Naive B cell (primary cell): ENCODE measurements at regions not wholly inside any gene's neighbourhood (a gene's known extent, or its start where the extent isn't known, plus 50 kb on each side); places are given as distances from the start of the nearest gene placed in this dataset.

Experiments
- ATAC-seq, 2 donors: fragments of 150-1000 bp; cut with Tn5 transposase; 2 replicates each; pipeline ENCODE4 v1.10.0; 2021; ENCODE audit warnings: low read depth in 2 of 2, mild to moderate bottlenecking in 2 of 2, moderate library complexity in 2 of 2
- DNase-seq: peaks from one replicate; pipeline ENCODE4 v3.0.0; 2022
- H3K27ac Mint-ChIP-seq, 6 donors: one replicate each; pipeline ENCODE4 v1.8.0; 2020 to 2022; ENCODE audit warnings: mild to moderate bottlenecking in 6 of 6, mixed read lengths in 6 of 6, moderate library complexity in 5 of 6, inconsistent platforms in 2 of 6
- H3K27me3 Mint-ChIP-seq, 3 donors: one replicate each; pipeline ENCODE4 v1.8.0; 2021 to 2022; ENCODE audit warnings: mixed read lengths in 3 of 3, mild to moderate bottlenecking in 1 of 3
- H3K36me3 Mint-ChIP-seq, 2 donors: one replicate each; pipeline ENCODE4 v1.8.0; 2020 to 2022; ENCODE audit warnings: mixed read lengths in 2 of 2, inconsistent platforms in 1 of 2, mild to moderate bottlenecking in 1 of 2
- H3K4me1 Mint-ChIP-seq, 3 donors: one replicate each; pipeline ENCODE4 v1.8.0; 2020 to 2022; ENCODE audit warnings: mixed read lengths in 3 of 3, inconsistent platforms in 1 of 3, mild to moderate bottlenecking in 1 of 3, moderate library complexity in 1 of 3
- H3K4me3 Mint-ChIP-seq, 8 donors: one replicate each; pipeline ENCODE4 v1.8.0; 2020 to 2022; ENCODE audit warnings: mild to moderate bottlenecking in 8 of 8, mixed read lengths in 8 of 8, moderate library complexity in 8 of 8, inconsistent platforms in 2 of 8
- H3K9me3 Mint-ChIP-seq, 7 donors: one replicate each; pipeline ENCODE4 v1.8.0; 2020 to 2022; ENCODE audit warnings: mixed read lengths in 7 of 7, mild to moderate bottlenecking in 5 of 7, inconsistent platforms in 2 of 7, moderate library complexity in 1 of 7

DNA sequence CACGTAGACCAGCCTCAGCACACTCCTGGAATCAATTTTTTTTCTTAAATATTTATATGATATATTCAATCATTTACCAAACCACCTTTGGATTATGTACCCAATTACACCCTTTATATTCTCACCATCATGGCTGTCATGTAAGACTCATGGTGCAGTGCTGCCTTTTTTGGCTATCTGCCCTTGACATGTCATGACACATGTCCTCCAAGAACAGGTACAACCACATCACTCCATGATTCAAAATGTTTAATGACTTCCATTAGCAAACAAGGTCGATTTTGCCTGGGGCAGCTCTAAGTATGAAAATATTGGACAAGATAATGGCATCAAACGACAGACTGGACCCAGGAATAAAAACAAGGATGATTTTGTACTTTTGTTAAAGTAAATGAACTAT lies 861.1 kb upstream of the ADAMTS5 start:
- H3K4me3 Mint-ChIP-seq, result no peak overlapping the region
- H3K27ac Mint-ChIP-seq, result no peak overlapping the region
- ATAC-seq, result no peak
- no peak for DNase-seq
- no peaks in the 10 kb centered on the region for H3K4me1 Mint-ChIP-seq
- no peaks in the 10 kb centered on the region for H3K27me3 Mint-ChIP-seq
- peaks cover 5 to 17% (median 11%) of the 10 kb centered on the region in 7 donors for H3K9me3 Mint-ChIP-seq
- peaks cover 0 to 6% of the 10 kb centered on the region in 2 donors for H3K36me3 Mint-ChIP-seq

DNA sequence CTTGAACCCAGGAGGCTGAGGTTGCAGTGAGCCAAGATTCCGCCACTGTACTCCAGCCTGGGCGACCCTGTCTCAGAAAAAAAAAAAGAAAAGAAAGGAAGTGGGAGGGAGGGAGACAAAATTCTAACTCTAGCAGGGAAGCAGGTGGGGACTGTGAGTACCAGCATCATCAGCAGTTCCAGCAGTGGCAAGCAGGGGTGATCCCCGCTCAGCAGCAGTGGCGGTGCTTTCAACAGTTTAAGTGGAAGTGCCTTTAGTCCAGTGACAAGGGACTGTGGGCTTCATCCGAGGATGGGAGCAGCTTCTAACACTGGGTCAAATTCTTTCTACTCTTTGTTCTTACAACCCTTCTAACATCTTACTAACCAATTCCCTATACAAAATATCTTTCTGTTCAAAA lies 858.1 kb upstream of the ADAMTS5 start:
- DNase-seq, result no peak
- no peak overlapping the region for H3K4me3 Mint-ChIP-seq
- no peaks in the 10 kb centered on the region for H3K27me3 Mint-ChIP-seq
- ATAC-seq, result no peak
- H3K4me1 Mint-ChIP-seq, result no peaks in the 10 kb centered on the region
- peaks cover 0 to 6% of the 10 kb centered on the region in 2 donors for H3K36me3 Mint-ChIP-seq
- H3K27ac Mint-ChIP-seq, result no peak overlapping the region
- H3K9me3 Mint-ChIP-seq, result peaks cover 3 to 17% (median 11%) of the 10 kb centered on the region in 7 donors

DNA sequence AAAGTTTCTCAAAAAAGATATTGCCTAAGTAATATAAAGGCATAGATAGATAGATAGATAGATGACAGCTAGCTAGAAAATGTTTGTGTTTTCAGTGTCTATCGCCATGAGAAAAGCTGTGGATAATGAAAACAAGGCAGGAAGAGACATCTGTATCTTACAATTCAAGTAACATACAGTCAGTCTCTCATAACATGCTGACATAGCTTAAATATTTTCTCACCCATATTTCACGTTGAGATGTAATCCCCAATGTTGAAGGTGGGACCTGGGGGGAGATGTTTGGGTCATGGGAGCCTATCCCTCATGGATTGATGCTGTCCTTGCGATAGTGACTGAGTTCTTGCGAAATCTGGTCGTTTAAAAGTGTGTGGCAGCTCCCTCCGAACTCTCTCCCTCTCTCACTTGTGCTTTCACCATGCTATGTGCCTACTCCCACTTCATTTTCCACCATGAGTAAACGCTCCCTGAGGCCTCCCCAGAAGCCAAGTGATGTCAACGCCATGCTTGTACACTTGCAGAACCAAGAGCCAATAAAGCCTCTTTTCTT lies 856.8 kb upstream of the ADAMTS5 start:
- no peaks in the 10 kb centered on the region for H3K27me3 Mint-ChIP-seq
- peaks cover 0 to 17% (median 6%) of the 10 kb centered on the region in 7 donors for H3K9me3 Mint-ChIP-seq
- DNase-seq, result no peak
- no peaks in the 10 kb centered on the region for H3K36me3 Mint-ChIP-seq
- H3K4me3 Mint-ChIP-seq, result peak overlapping the region in 1 of 8 donors; percentile 29
- no peak overlapping the region for H3K27ac Mint-ChIP-seq
- H3K4me1 Mint-ChIP-seq, result no peaks in the 10 kb centered on the region
- ATAC-seq, result no peak

DNA sequence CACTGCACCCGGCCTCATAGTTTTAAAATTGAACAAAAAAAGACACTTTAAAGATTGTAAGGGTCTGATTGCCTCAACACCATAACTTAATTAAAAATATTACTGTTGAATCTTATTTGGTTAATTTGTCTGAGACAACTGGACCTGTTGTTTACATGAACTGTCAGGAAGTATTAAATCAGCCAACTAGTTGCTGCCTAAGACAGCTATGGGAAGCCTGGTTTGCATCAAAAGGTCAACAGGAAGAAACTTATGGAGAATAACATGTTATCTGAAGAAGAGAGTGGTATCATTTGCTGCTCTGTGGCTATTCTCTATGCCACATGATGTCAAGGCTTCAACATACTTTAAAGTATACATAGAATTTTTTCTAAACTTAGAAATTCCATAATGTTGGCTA lies 853.5 kb upstream of the ADAMTS5 start:
- DNase-seq, result no peak
- peaks cover 0 to 5% (median 0%) of the 10 kb centered on the region in 7 donors for H3K9me3 Mint-ChIP-seq
- no peak for ATAC-seq
- H3K27ac Mint-ChIP-seq, result no peak overlapping the region
- H3K36me3 Mint-ChIP-seq, result no peaks in the 10 kb centered on the region
- H3K4me1 Mint-ChIP-seq, result no peaks in the 10 kb centered on the region
- no peaks in the 10 kb centered on the region for H3K27me3 Mint-ChIP-seq
- no peak overlapping the region for H3K4me3 Mint-ChIP-seq

DNA sequence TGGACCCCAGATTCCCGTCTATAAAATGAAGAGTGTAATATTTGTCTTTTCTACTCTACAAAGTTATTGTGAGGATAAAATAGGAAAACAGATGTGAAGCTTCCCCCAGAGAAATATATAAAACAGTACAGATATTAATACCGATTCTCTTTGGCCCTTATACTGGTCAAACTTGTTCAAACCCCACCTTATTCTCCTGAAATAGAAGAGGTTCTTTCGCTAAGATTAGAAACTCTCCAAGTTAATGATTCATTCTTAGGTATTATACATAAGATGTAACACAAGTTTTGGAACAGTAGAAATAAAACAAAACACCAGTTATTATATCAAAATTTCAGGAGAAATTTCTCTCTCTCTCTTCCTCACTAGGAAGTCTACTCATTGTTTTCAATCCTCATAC lies 852.4 kb upstream of the ADAMTS5 start:
- H3K27me3 Mint-ChIP-seq, result no peaks in the 10 kb centered on the region
- ATAC-seq (no peak), DNase-seq (no peak)
- H3K4me3 Mint-ChIP-seq, result no peak overlapping the region
- H3K27ac Mint-ChIP-seq, result no peak overlapping the region
- H3K4me1 Mint-ChIP-seq, result no peaks in the 10 kb centered on the region
- H3K9me3 Mint-ChIP-seq, result peaks cover 0 to 5% (median 0%) of the 10 kb centered on the region in 7 donors
- no peaks in the 10 kb centered on the region for H3K36me3 Mint-ChIP-seq

DNA sequence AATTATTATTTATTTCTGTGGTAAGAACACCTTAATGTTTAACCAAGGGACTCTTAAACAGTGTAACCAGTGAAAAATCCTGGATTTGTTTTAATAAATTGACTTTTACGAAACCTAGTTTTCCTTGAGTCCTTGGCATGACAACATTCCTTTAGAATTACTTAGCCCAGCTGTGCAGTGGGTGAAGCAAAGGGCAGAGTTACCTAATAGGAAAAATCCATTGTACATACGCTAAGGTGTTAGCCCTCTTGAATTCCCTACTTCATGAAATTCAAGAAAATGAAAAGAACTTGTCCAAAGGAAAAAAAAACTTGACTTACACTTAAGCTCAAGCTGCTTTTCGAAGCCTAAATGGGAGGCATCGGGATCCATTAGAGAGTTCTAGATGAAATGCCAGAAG lies 852.0 kb upstream of the ADAMTS5 start:
- Mint-ChIP-seq H3K36me3 (no peaks in the 10 kb centered on the region), H3K9me3 (peaks cover 0 to 5% (median 0%) of the 10 kb centered on the region in 7 donors), H3K4me1 (no peaks in the 10 kb centered on the region)

DNA sequence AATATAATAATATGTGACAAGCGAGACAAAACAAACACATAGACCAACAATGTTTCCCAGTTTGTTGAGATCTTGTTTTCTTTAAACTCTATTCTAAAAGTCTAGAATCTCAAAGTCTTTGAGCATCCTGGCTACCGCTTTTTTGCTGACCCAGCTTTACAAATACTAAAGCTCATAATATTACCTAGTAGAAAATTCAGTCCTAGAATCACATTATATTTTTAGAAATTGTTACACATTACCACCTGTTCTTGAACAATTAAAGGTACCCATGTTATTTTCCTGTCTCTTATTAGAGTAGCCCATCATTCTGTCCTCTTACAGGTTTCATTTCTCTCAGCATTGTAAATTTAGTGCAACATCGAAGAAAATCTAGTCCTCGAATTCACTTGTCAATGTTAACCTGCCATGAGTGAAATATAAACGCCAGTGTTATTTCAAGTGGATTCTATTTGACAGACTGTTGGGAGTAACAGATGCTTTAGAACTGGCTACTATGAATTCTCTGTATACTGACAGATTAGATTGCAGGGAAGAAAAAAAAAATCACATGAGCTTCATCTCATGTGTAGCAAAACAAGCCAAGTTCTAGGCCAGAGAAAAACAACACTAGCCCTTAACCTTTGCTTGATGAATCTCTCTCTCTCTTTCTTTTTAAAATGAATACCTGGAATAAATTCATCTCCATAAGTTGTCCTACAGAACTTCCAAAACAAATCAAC lies 851.2 kb upstream of the ADAMTS5 start:
- no peak for ATAC-seq
- H3K36me3 Mint-ChIP-seq, result no peaks in the 10 kb centered on the region
- no peaks in the 10 kb centered on the region for H3K4me1 Mint-ChIP-seq
- H3K27ac Mint-ChIP-seq, result no peak overlapping the region
- H3K9me3 Mint-ChIP-seq, result peaks cover 0 to 5% (median 0%) of the 10 kb centered on the region in 7 donors
- H3K27me3 Mint-ChIP-seq, result no peaks in the 10 kb centered on the region
- H3K4me3 Mint-ChIP-seq, result no peak overlapping the region
- no peak for DNase-seq

More for the DNA sequence above, 852.0 kb upstream of the ADAMTS5 start:
- H3K27ac Mint-ChIP-seq, result no peak overlapping the region
- no peak overlapping the region for H3K4me3 Mint-ChIP-seq
- DNase-seq, result no peak
- H3K27me3 Mint-ChIP-seq, result no peaks in the 10 kb centered on the region
- ATAC-seq, result no peak

DNA sequence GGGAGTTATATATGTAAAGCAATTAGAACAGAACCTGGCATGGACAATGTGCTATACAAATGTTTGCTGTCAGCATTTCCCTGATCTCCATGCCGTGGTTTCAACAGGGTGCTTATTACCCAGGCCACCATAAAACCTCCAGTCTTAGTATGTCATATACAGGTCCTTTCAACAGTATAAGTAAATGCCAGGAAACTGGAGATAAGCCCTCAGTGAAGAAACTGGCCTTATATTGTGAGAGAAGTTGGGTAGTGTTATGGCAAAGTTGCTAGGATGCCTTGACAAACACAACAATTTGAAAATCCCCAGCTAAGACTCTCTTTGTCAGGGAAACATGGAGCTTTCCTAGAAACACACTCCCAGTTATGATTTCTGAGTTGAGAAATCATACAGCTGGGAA lies 850.2 kb upstream of the ADAMTS5 start:
- Mint-ChIP-seq H3K36me3 (no peaks in the 10 kb centered on the region), H3K4me3 (no peak overlapping the region), H3K4me1 (no peaks in the 10 kb centered on the region), H3K9me3 (peaks cover 0 to 5% (median 0%) of the 10 kb centered on the region in 7 donors), H3K27me3 (no peaks in the 10 kb centered on the region), H3K27ac (no peak overlapping the region)
- no peak for ATAC-seq
- DNase-seq, result no peak

DNA sequence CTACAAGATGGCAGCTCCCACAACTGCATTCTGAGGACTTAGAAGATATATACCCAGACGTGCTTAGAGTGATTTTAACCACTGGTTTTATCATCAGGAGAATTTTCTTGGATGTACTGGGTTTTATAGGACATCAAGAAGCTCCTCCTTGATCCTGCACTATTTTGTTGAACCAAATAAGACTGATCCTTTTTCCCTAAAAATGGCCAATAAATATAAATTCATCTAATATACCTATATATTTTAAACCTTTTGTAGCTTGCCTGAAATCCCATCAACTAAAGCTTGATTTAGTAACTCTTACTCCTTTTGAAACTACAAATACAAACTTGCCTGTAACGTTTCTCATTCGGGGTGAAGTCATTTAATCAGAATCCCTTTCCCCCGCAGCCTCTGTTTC lies 849.4 kb upstream of the ADAMTS5 start:
- ATAC-seq, result no peak
- Mint-ChIP-seq H3K4me3 (no peak overlapping the region), H3K27ac (no peak overlapping the region), H3K4me1 (no peaks in the 10 kb centered on the region), H3K27me3 (no peaks in the 10 kb centered on the region), H3K9me3 (peaks cover 0 to 5% (median 0%) of the 10 kb centered on the region in 7 donors), H3K36me3 (no peaks in the 10 kb centered on the region)
- no peak for DNase-seq

DNA sequence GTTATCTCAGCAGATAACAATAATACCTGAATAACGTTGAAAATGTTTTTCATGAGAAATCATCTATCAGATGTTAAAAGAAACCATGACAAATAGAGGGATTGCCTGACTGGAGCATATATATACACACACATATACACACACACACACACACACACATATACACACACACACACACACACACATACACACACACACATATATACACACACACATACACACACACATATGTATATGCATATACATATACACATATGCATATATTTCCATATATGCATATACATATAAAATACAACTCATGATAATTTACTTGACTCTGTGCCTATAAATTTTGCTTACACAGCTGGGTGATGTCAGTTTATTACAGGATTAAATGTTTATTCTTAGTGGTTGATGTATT lies 847.3 kb upstream of the ADAMTS5 start:
- ATAC-seq (no peak), DNase-seq (no peak)
- no peaks in the 10 kb centered on the region for H3K27me3 Mint-ChIP-seq
- peaks cover 0 to 4% (median 0%) of the 10 kb centered on the region in 7 donors for H3K9me3 Mint-ChIP-seq
- H3K36me3 Mint-ChIP-seq, result no peaks in the 10 kb centered on the region
- H3K4me3 Mint-ChIP-seq, result no peak overlapping the region
- no peak overlapping the region for H3K27ac Mint-ChIP-seq
- no peaks in the 10 kb centered on the region for H3K4me1 Mint-ChIP-seq

DNA sequence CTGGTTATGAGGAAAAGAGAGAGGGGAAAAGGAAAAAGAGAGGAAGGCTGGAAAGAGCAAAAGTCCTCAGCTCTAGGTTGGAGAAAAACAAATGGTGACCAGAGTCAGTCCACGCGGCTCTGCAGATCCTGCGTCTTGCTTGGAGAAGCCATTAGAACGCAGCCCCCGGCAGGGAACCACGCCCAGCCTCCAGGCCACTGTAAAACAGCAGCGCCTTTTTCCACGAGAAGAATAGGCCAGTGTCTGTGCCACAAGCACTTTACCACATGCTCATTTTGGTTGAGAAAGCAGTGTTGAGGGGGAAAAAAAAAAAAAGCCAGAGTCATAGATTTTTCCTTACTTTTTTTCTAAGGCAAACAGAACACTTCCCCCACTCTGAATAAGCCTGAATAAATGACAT lies 846.9 kb upstream of the ADAMTS5 start:
- no peaks in the 10 kb centered on the region for H3K4me1 Mint-ChIP-seq
- H3K4me3 Mint-ChIP-seq, result no peak overlapping the region
- no peaks in the 10 kb centered on the region for H3K27me3 Mint-ChIP-seq
- DNase-seq (no peak), ATAC-seq (no peak)
- no peak overlapping the region for H3K27ac Mint-ChIP-seq
- H3K9me3 Mint-ChIP-seq, result peaks cover 0 to 4% (median 0%) of the 10 kb centered on the region in 7 donors
- H3K36me3 Mint-ChIP-seq, result no peaks in the 10 kb centered on the region

DNA sequence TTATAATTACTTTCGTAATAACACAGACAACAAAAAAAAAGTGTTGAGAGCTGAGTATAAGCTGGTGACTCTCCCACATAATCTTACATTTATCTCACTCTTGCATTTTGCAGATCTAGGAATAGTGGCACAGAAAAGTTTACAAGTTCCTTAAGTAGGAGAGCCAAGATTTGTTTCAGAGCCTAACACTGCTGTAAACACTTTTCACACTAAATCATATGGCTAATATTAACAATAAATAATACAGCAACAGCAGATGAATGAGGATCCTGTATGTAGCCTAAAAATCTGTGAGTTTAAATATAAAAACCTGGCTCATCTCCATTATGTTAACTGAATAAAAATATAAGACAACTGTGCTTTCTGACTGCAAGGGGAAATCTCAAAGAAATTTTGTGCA lies 846.5 kb upstream of the ADAMTS5 start:
- peaks cover 0 to 4% (median 0%) of the 10 kb centered on the region in 7 donors for H3K9me3 Mint-ChIP-seq
- H3K4me1 Mint-ChIP-seq, result no peaks in the 10 kb centered on the region
- no peaks in the 10 kb centered on the region for H3K36me3 Mint-ChIP-seq

DNA sequence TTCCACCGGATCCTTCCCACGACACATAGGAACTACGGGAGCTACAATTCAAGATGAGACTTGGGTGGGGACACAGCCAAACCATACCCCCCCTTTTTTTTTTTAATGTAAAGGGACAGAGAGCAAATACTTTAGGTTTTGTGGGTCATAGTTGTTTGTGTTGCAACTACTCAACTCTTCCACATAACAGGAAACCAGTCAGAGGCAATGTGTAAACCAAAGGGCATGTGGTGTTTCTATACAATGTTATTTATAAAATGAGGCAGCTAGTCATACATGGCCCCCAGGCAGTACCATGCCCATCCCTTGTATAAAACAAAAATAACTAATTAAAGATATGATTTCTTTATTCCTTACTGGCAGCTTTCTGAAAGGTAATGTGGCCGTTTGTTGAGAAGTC lies 845.4 kb upstream of the ADAMTS5 start:
- ATAC-seq (no peak), DNase-seq (no peak)
- Mint-ChIP-seq H3K27me3 (no peaks in the 10 kb centered on the region), H3K4me1 (no peaks in the 10 kb centered on the region), H3K36me3 (no peaks in the 10 kb centered on the region), H3K4me3 (no peak overlapping the region), H3K9me3 (peaks cover 0 to 4% (median 0%) of the 10 kb centered on the region in 7 donors), H3K27ac (no peak overlapping the region)

More for the DNA sequence above, 846.5 kb upstream of the ADAMTS5 start:
- no peaks in the 10 kb centered on the region for H3K27me3 Mint-ChIP-seq
- H3K4me3 Mint-ChIP-seq, result no peak overlapping the region
- H3K27ac Mint-ChIP-seq, result no peak overlapping the region
- DNase-seq, result no peak
- ATAC-seq, result no peak

DNA sequence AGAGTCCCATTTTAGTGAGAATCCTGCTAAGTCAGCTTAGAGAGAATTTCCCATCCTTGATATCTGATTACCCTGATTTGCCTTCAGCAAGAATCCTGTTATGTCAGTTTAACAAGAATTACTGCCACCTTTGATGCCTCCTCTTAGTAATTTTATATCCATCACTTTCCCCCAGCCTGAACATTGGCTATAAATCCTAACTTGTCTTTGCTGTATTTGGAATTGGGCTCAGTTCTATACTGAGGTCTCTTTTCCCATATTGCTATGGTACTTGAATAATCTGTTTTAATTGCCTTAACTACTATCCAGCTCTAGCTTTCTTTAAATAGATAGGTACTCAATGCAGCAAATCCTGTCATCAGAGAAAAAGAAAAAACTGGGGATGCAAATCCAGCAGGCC lies 842.0 kb upstream of the ADAMTS5 start:
- H3K27ac Mint-ChIP-seq, result no peak overlapping the region
- H3K4me3 Mint-ChIP-seq, result no peak overlapping the region
- no peaks in the 10 kb centered on the region for H3K27me3 Mint-ChIP-seq
- DNase-seq (no peak), ATAC-seq (no peak)
- no peaks in the 10 kb centered on the region for H3K36me3 Mint-ChIP-seq
- peaks cover 0 to 4% (median 0%) of the 10 kb centered on the region in 7 donors for H3K9me3 Mint-ChIP-seq
- H3K4me1 Mint-ChIP-seq, result no peaks in the 10 kb centered on the region
